H1 (cell line): ENCODE measurements at regions not wholly inside any gene's neighbourhood (a gene's known extent, or its start where the extent isn't known, plus 50 kb on each side); places are given as distances from the start of the nearest gene placed in this dataset.

Experiments
- CTCF ChIA-PET: fragments of 300-600 bp; sonication (Branson Sonifier 250); formaldehyde crosslinking; loops from one replicate; lab custom pipeline; 2021; ENCODE audit not compliant: partially characterized antibody; lab: Charles Lee
- POLR2A ChIA-PET: fragments of 300-600 bp; sonication (Branson Sonifier 250); formaldehyde crosslinking; loops from one replicate; lab custom pipeline; 2021; ENCODE audit warnings: inconsistent platforms; ENCODE audit not compliant: partially characterized antibody; lab: Charles Lee
- DNase-seq, 2 experiments: peaks; one replicate each; pipeline versions ENCODE4 v3.0.0 to v3.0.0-alpha.2; 2010 to 2022; ENCODE audit warnings: low spot score in 2 of 2, low read depth in 1 of 2, mixed read lengths in 1 of 2
- FAIRE-seq: peaks from 2 replicates; lab custom pipeline; 2011; peaks lifted over from hg19 to GRCh38; lab: Jason Lieb, UNC
- H2AFZ ChIP-seq: 2 replicates; pipeline ENCODE4 v1.8.1; 2012; ENCODE audit warnings: low read length, inconsistent platforms
- H2AK5ac ChIP-seq: 2 replicates; pipeline ENCODE4 v1.6.1; 2013; ENCODE audit warnings: low read depth, low read length
- H2BK120ac ChIP-seq: replicated peaks from 2 replicates; pipeline ENCODE3; 2013; ENCODE audit warnings: low read depth, low read length, inconsistent platforms
- H2BK12ac ChIP-seq: 2 replicates; pipeline ENCODE4 v1.6.1; 2013; ENCODE audit warnings: low read depth, low read length
- H2BK15ac ChIP-seq: 2 replicates; pipeline ENCODE4 v1.6.1; 2013; ENCODE audit warnings: low read length
- H2BK20ac ChIP-seq: 2 replicates; pipeline ENCODE4 v1.6.1; 2013; ENCODE audit warnings: low read length
- H2BK5ac ChIP-seq: 2 replicates; pipeline ENCODE4 v1.6.1; 2013; ENCODE audit warnings: low read depth, low read length
- H3K14ac ChIP-seq: 2 replicates; pipeline ENCODE4 v1.6.1; 2013; ENCODE audit warnings: inconsistent platforms; ENCODE audit not compliant: insufficient read length
- H3K18ac ChIP-seq: 2 replicates; pipeline ENCODE4 v1.6.1; 2013; ENCODE audit warnings: low read length; ENCODE audit errors: extremely low read depth
- H3K23ac ChIP-seq: 2 replicates; pipeline ENCODE4 v1.6.1; 2013; ENCODE audit warnings: inconsistent platforms; ENCODE audit not compliant: insufficient read length
- H3K23me2 ChIP-seq: 2 replicates; pipeline ENCODE4 v1.6.1; 2013; ENCODE audit warnings: low read depth, low read length
- H3K27ac ChIP-seq: 2 replicates; pipeline ENCODE4 v1.6.1; 2011; ENCODE audit warnings: low read depth, low read length, inconsistent platforms
- H3K27me3 ChIP-seq, 4 experiments: replicated peaks in 1 of 4; 1 replicate in 1 of 4; 2 replicates in 3 of 4; pipeline versions ENCODE4 v1.6.1 to v1.8.1; 2011 to 2013; ENCODE audit warnings: low read length in 3 of 4, mild to moderate bottlenecking in 3 of 4, inconsistent platforms in 2 of 4, mixed read lengths in 2 of 4, moderate library complexity in 1 of 4; ENCODE audit not compliant: control insufficient read depth in 3 of 4, insufficient read depth in 3 of 4; ENCODE audit errors: extremely low read depth in 1 of 4
- H3K36me3 ChIP-seq, 4 experiments: 2 replicates each; pipeline versions ENCODE4 v1.6.1 to v1.8.1; 2011 to 2013; ENCODE audit warnings: mild to moderate bottlenecking in 4 of 4, low read length in 3 of 4, moderate library complexity in 2 of 4, control low read depth in 1 of 4, inconsistent platforms in 1 of 4; ENCODE audit not compliant: insufficient read depth in 4 of 4, control insufficient read depth in 2 of 4
- H3K4ac ChIP-seq: replicated peaks from 2 replicates; pipeline ENCODE3; 2013; ENCODE audit warnings: low read length, low read depth, mixed read lengths, inconsistent platforms; ENCODE audit not compliant: insufficient read length
- H3K4me1 ChIP-seq, 4 experiments: replicated peaks in 1 of 4; 1 replicate in 1 of 4; 2 replicates in 3 of 4; pipeline versions ENCODE4 v1.6.1 to v1.8.1; 2011 to 2013; ENCODE audit warnings: low read length in 3 of 4, inconsistent platforms in 2 of 4, mixed read lengths in 1 of 4; ENCODE audit not compliant: insufficient read depth in 4 of 4, control insufficient read depth in 3 of 4
- H3K4me2 ChIP-seq, 2 experiments: 2 replicates each; pipeline versions ENCODE4 v1.6.1 to v1.8.1; 2011 to 2013; ENCODE audit warnings: low read depth in 2 of 2, low read length in 2 of 2, control low read depth in 1 of 2, inconsistent platforms in 1 of 2, mild to moderate bottlenecking in 1 of 2; ENCODE audit not compliant: insufficient read depth in 1 of 2
- H3K4me3 ChIP-seq, 4 experiments: fragments of 200-600, 300-600 bp in 1 of 4; sonication (generic), shearing (Covaris generic), sonication (Bioruptor Twin) in 1 of 4; 2 replicates each; pipeline versions ENCODE4 v1.5.1 to v1.8.1; 2011 to 2016; ENCODE audit warnings: low read length in 4 of 4, low read depth in 3 of 4, control low read depth in 2 of 4, inconsistent platforms in 2 of 4, mild to moderate bottlenecking in 2 of 4, mixed read lengths in 1 of 4, moderate library complexity in 1 of 4; ENCODE audit not compliant: insufficient read depth in 2 of 4; ENCODE audit errors: extremely low read depth in 1 of 4
- H3K56ac ChIP-seq: replicated peaks from 2 replicates; pipeline ENCODE3; 2013; ENCODE audit warnings: low read depth, mild to moderate bottlenecking, mixed read lengths, low read length, inconsistent platforms; ENCODE audit not compliant: insufficient read length
- H3K79me1 ChIP-seq: 2 replicates; pipeline ENCODE4 v1.6.1; 2013; ENCODE audit warnings: low read depth, low read length, control low read depth
- H3K79me2 ChIP-seq, 2 experiments: 2 replicates each; pipeline versions ENCODE4 v1.6.1 to v1.8.1; 2012 to 2013; ENCODE audit warnings: low read length in 2 of 2, mild to moderate bottlenecking in 2 of 2, inconsistent platforms in 1 of 2; ENCODE audit not compliant: insufficient read depth in 2 of 2, control insufficient read depth in 1 of 2
- H3K9ac ChIP-seq, 4 experiments: replicated peaks in 1 of 4; 1 replicate in 1 of 4; 2 replicates in 3 of 4; pipeline versions ENCODE4 v1.6.1 to v1.8.1; 2011 to 2013; ENCODE audit warnings: low read depth in 3 of 4, low read length in 3 of 4, control low read depth in 2 of 4, mild to moderate bottlenecking in 2 of 4, moderate library complexity in 2 of 4, inconsistent platforms in 1 of 4; ENCODE audit errors: extremely low read depth in 1 of 4
- H3K9me3 ChIP-seq, 2 experiments: 2 replicates each; pipeline versions ENCODE4 v1.6.1 to v1.8.1; 2012 to 2013; ENCODE audit warnings: mild to moderate bottlenecking in 2 of 2, moderate library complexity in 2 of 2, control low read depth in 1 of 2, inconsistent platforms in 1 of 2, low read depth in 1 of 2, low read length in 1 of 2, mixed read lengths in 1 of 2; ENCODE audit not compliant: insufficient read depth in 2 of 2
- H4K20me1 ChIP-seq, 2 experiments: replicated peaks in 1 of 2; 2 replicates each; pipeline versions ENCODE3 to v1.8.1; 2011 to 2013; ENCODE audit warnings: inconsistent platforms in 2 of 2, low read length in 2 of 2, mild to moderate bottlenecking in 1 of 2; ENCODE audit not compliant: insufficient read depth in 2 of 2, control insufficient read depth in 1 of 2
- H4K5ac ChIP-seq: 2 replicates; pipeline ENCODE4 v1.6.1; 2013; ENCODE audit warnings: low read length, low read depth, mixed read lengths, inconsistent platforms; ENCODE audit not compliant: insufficient read length
- H4K8ac ChIP-seq: 2 replicates; pipeline ENCODE4 v1.8.0; 2013; ENCODE audit warnings: mild to moderate bottlenecking, moderate library complexity, low read length, inconsistent platforms; ENCODE audit not compliant: insufficient read depth; ENCODE audit errors: extremely low read depth
- H4K91ac ChIP-seq: replicated peaks from 2 replicates; pipeline ENCODE3; 2013; ENCODE audit warnings: low read length, mixed read lengths, inconsistent platforms; ENCODE audit not compliant: insufficient read length
- BRCA1 ChIP-seq: IDR thresholded peaks from 2 replicates; pipeline ENCODE4 v1.6.1; 2012; ENCODE audit warnings: low read depth, low read length, improper control_type of control experiment
- CBX5 ChIP-seq: fragments of 300-800, 300-1000 bp; sonication (generic); IDR thresholded peaks from 2 replicates; pipeline ENCODE4 v1.7.1; 2016; ENCODE audit warnings: antibody characterized with exemption, low read length, low read depth
- CHD1 ChIP-seq: IDR thresholded peaks from 2 replicates; pipeline ENCODE4 v1.6.1; 2012; ENCODE audit warnings: low read depth, low read length, improper control_type of control experiment
- CREB1 ChIP-seq: IDR thresholded peaks from 2 replicates; pipeline ENCODE4 v1.6.1; 2012; ENCODE audit warnings: inconsistent platforms
- EGR1 ChIP-seq: IDR thresholded peaks from 2 replicates; pipeline ENCODE4 v1.6.1; 2011; ENCODE audit warnings: low read depth, low read length, borderline replicate concordance
- JUND ChIP-seq: IDR thresholded peaks from 2 replicates; pipeline ENCODE4 v1.6.1; 2011; ENCODE audit warnings: mild to moderate bottlenecking, improper control_type of control experiment, low read length
- KDM4A ChIP-seq: IDR thresholded peaks from one replicate; pipeline ENCODE4 v1.7.1; 2012; ENCODE audit warnings: low read depth, mild to moderate bottlenecking, moderate library complexity, low read length, inconsistent platforms; ENCODE audit not compliant: severe bottlenecking
- KDM5A ChIP-seq: fragments of 200-600 bp; IDR thresholded peaks from 2 replicates; pipeline ENCODE4 v1.7.1; 2012; ENCODE audit warnings: mild to moderate bottlenecking, low read length, inconsistent platforms, mixed read lengths
- MAFK ChIP-seq: IDR thresholded peaks from 2 replicates; pipeline ENCODE4 v1.6.1; 2012; ENCODE audit warnings: low read depth, mild to moderate bottlenecking, improper control_type of control experiment, low read length
- POLR2A ChIP-seq, 2 experiments: IDR thresholded peaks; 1 replicate in 1 of 2; 2 replicates in 1 of 2; pipeline ENCODE4 v1.6.1; 2011; ENCODE audit warnings: low read depth in 2 of 2, low read length in 2 of 2, mild to moderate bottlenecking in 2 of 2; ENCODE audit errors: control extremely low read depth in 1 of 2
- RAD21 ChIP-seq, 2 experiments: IDR thresholded peaks in 1 of 2; conservative IDR thresholded peaks in 1 of 2; 2 replicates each; pipeline ENCODE4 v1.6.1; 2011; ENCODE audit warnings: low read depth in 2 of 2, low read length in 2 of 2, improper control_type of control experiment in 1 of 2, inconsistent platforms in 1 of 2, mild to moderate bottlenecking in 1 of 2, moderate library complexity in 1 of 2
- RFX5 ChIP-seq: IDR thresholded peaks from 2 replicates; pipeline ENCODE4 v1.6.1; 2011; ENCODE audit warnings: low read depth, low read length, improper control_type of control experiment, borderline replicate concordance
- SRF ChIP-seq: IDR thresholded peaks from 2 replicates; pipeline ENCODE4 v1.6.1; 2011; ENCODE audit warnings: mild to moderate bottlenecking, low read depth, low read length, moderate library complexity
- TEAD4 ChIP-seq: IDR thresholded peaks from 2 replicates; pipeline ENCODE4 v1.6.1; 2012; ENCODE audit warnings: low read depth, low read length, inconsistent platforms, mixed read lengths
- WGBS, 2 experiments: shearing (Covaris generic) in 1 of 2; methylation state at CpG; one replicate each; pipeline versions ENCODE4 v1.1.6 to v1.1.7; 2013 to 2015; ENCODE audit warnings: low lambda C conversion rate in 2 of 2, mixed read lengths in 2 of 2, inconsistent platforms in 1 of 2, low coverage in 1 of 2, missing lambda C conversion rate in 1 of 2; ENCODE audit not compliant: insufficient replicate concordance in 2 of 2, insufficient coverage in 1 of 2, insufficient read length in 1 of 2; ENCODE audit errors: extremely low coverage in 1 of 2, missing lambda C conversion rate in 1 of 2; 5-methylcytosine and 5-hydroxymethylcytosine counted together

GRCh38 chr5:168064457-168064856, 227.0 kb upstream of the WWC1 start:
- Histone ChIP-seq H3K4me3 (no peak overlapping the region), H3K56ac (no peak overlapping the region), H3K23me2 (no peaks in the 10 kb centered on the region), H3K27me3 (no peaks in the 10 kb centered on the region; a peak in 1 of 7 replicates), H3K9me3 (no peaks in the 10 kb centered on the region), H4K5ac (no peak overlapping the region), H2BK12ac (no peak overlapping the region), H2AK5ac (no peak overlapping the region), H3K18ac (no peak overlapping the region), H2BK15ac (no peak overlapping the region), H3K79me1 (no peaks in the 10 kb centered on the region), H3K23ac (no peak overlapping the region), H4K8ac (no peak overlapping the region), H3K4me2 (no peak overlapping the region), H2BK120ac (no peak overlapping the region), H3K27ac (no peak overlapping the region), H4K20me1 (no peaks in the 10 kb centered on the region), H2BK5ac (no peak overlapping the region), H3K4me1 (peaks cover 0 to 6% (median under 1%) of the 10 kb centered on the region in 4 experiments; a peak in 2 of 7 replicates), H3K9ac (no peak overlapping the region), H3K14ac (no peak overlapping the region), H3K4ac (peak overlapping the region; percentile 22), H2AFZ (no peak overlapping the region), H4K91ac (no peak overlapping the region), H2BK20ac (no peak overlapping the region), H3K36me3 (no peaks in the 10 kb centered on the region), H3K79me2 (no peaks in the 10 kb centered on the region)
- POLR2A ChIA-PET, result no interaction called here
- FAIRE-seq (no peak), DNase-seq (no peak)
- CTCF ChIA-PET, result interaction anchor here (0.6 to 2.4 kb wide), 3 partner anchors 17 to 184 kb away, joined by 4 to 8 read pairs (median 4); no protein-coding TSS in a partner anchor
- TF ChIP-seq CHD1, result no peak
- TF ChIP-seq CREB1, result no peak
- no peak for TF ChIP-seq KDM4A
- no peak for TF ChIP-seq TEAD4
- no peak for TF ChIP-seq JUND
- no peak for TF ChIP-seq EGR1
- no peak for TF ChIP-seq SRF
- no peak for TF ChIP-seq KDM5A
- TF ChIP-seq RAD21 (IDR thresholded peaks at IDR 0.05 in 1 of 2, conservative IDR thresholded peaks at IDR 0.05 in 1 of 2; ENCODE audit: low read depth in 2 of 2, low read length in 2 of 2), result no peak
- no peak for TF ChIP-seq POLR2A (IDR thresholded peaks at IDR 0.05; ENCODE audit: control extremely low read depth in 1 of 2, low read depth in 2 of 2, low read length in 2 of 2)
- TF ChIP-seq CBX5, result no peak
- TF ChIP-seq RFX5, result no peak
- TF ChIP-seq MAFK, result no peak
- no peak for TF ChIP-seq BRCA1
- 97% methylated on average over 5 of the region's 5 CpGs; no CpG with 5 or more reads in 1 of the 2 experiments for WGBS, 2 experiments
